ENCODE measurements at regions not wholly inside any gene's neighbourhood (a gene's known extent, or its start where the extent isn't known, plus 50 kb on each side); places are given as distances from the start of the nearest gene placed in this dataset.

DNA sequence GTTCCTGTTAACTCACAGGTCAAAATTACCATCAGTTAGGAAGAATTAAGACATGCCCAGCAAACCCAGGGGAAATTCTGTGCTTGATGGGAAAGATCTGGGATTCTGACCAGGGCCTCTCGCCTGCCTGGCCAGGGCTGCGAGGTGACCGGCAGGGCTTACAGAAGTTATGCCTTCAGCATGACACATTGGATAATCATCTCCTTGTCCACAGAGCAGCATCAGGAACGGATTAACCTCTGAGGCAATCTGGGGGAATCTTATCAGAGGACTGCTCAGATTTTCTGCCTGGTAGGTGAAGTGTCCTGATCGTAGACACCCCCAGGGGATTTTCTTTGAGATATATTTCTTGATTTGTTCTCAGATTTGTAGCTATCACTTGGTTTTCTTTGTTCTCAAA lies 172.5 kb downstream of the HS3ST3A1 start:
- H3K9ac ChIP-seq (ENCODE audit: low read length) = no peak overlapping the region
- no peak overlapping the region for H3K27ac ChIP-seq (ENCODE audit: low read length)
- H3K4me2 ChIP-seq (ENCODE audit: low read length) = no peak overlapping the region

DNA sequence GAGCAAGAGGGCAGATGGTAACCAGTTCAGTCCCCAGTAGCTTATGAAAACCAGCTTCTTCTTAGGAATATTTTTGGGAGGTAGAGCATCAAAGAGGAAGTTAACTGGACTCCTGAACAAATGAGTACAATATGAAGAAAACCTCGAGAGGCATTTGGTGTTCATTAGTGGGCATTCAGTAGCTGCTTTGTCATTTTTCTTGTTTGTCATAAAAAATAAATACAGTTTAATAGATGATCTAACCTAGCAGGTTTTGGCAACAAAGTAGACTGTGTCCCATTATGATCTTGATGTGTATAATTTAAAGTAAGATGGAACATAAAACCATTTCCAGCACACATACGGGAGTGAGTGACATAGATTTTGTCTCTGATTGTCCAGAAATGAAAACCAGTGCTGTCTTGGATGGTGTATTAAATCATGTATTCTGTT lies 173.1 kb downstream of the HS3ST3A1 start:
- no peaks in the 10 kb centered on the region for H3K79me2 ChIP-seq (ENCODE audit: low read length)

More for the DNA sequence above, 172.5 kb downstream of the HS3ST3A1 start:
- H3K79me2 ChIP-seq (ENCODE audit: low read length) = no peaks in the 10 kb centered on the region
- H3K4me3 ChIP-seq (ENCODE audit: low read length) = no peak overlapping the region
- H2AFZ ChIP-seq (ENCODE audit: low read depth, low read length) = no peak overlapping the region
- no peaks in the 10 kb centered on the region for H3K27me3 ChIP-seq (ENCODE audit: low read depth, low read length)
- no peaks in the 10 kb centered on the region for H3K36me3 ChIP-seq (replicated peaks; ENCODE audit: low read depth, low read length)
- H3K9me3 ChIP-seq (ENCODE audit: insufficient read depth, low read length) = no peaks in the 10 kb centered on the region
- TF ChIP-seq, protein P1, sequence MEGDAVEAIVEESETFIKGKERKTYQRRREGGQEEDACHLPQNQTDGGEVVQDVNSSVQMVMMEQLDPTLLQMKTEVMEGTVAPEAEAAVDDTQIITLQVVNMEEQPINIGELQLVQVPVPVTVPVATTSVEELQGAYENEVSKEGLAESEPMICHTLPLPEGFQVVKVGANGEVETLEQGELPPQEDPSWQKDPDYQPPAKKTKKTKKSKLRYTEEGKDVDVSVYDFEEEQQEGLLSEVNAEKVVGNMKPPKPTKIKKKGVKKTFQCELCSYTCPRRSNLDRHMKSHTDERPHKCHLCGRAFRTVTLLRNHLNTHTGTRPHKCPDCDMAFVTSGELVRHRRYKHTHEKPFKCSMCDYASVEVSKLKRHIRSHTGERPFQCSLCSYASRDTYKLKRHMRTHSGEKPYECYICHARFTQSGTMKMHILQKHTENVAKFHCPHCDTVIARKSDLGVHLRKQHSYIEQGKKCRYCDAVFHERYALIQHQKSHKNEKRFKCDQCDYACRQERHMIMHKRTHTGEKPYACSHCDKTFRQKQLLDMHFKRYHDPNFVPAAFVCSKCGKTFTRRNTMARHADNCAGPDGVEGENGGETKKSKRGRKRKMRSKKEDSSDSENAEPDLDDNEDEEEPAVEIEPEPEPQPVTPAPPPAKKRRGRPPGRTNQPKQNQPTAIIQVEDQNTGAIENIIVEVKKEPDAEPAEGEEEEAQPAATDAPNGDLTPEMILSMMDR (IDR thresholded peaks at IDR 0.05; ENCODE audit: low read depth, low read length) = no peak
- TF ChIP-seq EZH2phosphoT487 (IDR thresholded peaks at IDR 0.05; ENCODE audit: low read depth) = no peak
- H3K4me1 ChIP-seq (ENCODE audit: low read length) = no peaks in the 10 kb centered on the region
- H4K20me1 ChIP-seq (ENCODE audit: insufficient read depth, low read length) = no peaks in the 10 kb centered on the region

GRCh38 chr17:13426991-13427390 lies 174.7 kb downstream of the HS3ST3A1 start:
- Histone ChIP-seq H4K20me1 (ENCODE audit: insufficient read depth, low read length) (no peaks in the 10 kb centered on the region), H3K79me2 (ENCODE audit: low read length) (no peaks in the 10 kb centered on the region), H3K4me1 (ENCODE audit: low read length) (no peaks in the 10 kb centered on the region), H3K9ac (ENCODE audit: low read length) (no peak overlapping the region), H2AFZ (ENCODE audit: low read depth, low read length) (no peak overlapping the region), H3K27me3 (ENCODE audit: low read depth, low read length) (no peaks in the 10 kb centered on the region), H3K27ac (ENCODE audit: low read length) (no peak overlapping the region), H3K9me3 (ENCODE audit: insufficient read depth, low read length) (no peaks in the 10 kb centered on the region), H3K36me3 (replicated peaks; ENCODE audit: low read depth, low read length) (no peaks in the 10 kb centered on the region), H3K4me2 (ENCODE audit: low read length) (no peak overlapping the region), H3K4me3 (ENCODE audit: low read length) (no peak overlapping the region)
- no peak for TF ChIP-seq EZH2phosphoT487 (IDR thresholded peaks at IDR 0.05; ENCODE audit: low read depth)
- TF ChIP-seq, protein P1 (IDR thresholded peaks at IDR 0.05; ENCODE audit: low read depth, low read length) = no peak

More for the DNA sequence above, 173.1 kb downstream of the HS3ST3A1 start:
- no peak overlapping the region for H3K4me2 ChIP-seq (ENCODE audit: low read length)
- no peak overlapping the region for H3K27ac ChIP-seq (ENCODE audit: low read length)
- no peaks in the 10 kb centered on the region for H3K4me1 ChIP-seq (ENCODE audit: low read length)
- H4K20me1 ChIP-seq (ENCODE audit: insufficient read depth, low read length) = no peaks in the 10 kb centered on the region
- H3K36me3 ChIP-seq (replicated peaks; ENCODE audit: low read depth, low read length) = no peaks in the 10 kb centered on the region
- TF ChIP-seq, protein P1 (IDR thresholded peaks at IDR 0.05; ENCODE audit: low read depth, low read length) = no peak
- TF ChIP-seq EZH2phosphoT487 (IDR thresholded peaks at IDR 0.05; ENCODE audit: low read depth) = no peak
- no peaks in the 10 kb centered on the region for H3K27me3 ChIP-seq (ENCODE audit: low read depth, low read length)
- no peaks in the 10 kb centered on the region for H3K9me3 ChIP-seq (ENCODE audit: insufficient read depth, low read length)
- H2AFZ ChIP-seq (ENCODE audit: low read depth, low read length) = no peak overlapping the region
- no peak overlapping the region for H3K4me3 ChIP-seq (ENCODE audit: low read length)
- H3K9ac ChIP-seq (ENCODE audit: low read length) = no peak overlapping the region

DNA sequence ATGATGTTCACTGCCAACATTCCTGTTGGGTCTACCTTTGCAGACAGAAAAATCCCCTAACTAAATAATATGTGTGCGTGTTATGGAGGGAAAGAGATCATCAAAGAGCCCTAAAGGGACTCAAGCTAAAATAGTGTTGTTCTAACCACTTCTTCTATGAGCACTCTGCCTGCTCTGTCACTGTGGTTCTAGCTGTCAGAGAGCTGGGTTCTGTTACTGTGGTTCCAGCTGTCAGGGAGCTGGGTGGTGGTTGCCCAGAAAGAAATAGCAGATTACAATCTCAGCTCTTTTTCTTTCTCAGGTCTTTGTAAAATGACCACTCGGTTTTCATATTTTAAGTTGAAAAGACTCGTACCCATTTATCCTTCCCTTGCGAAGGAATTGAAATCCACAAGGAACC lies 176.3 kb downstream of the HS3ST3A1 start:
- Histone ChIP-seq H3K9ac (ENCODE audit: low read length) (no peak overlapping the region), H3K4me3 (ENCODE audit: low read length) (no peak overlapping the region), H3K79me2 (ENCODE audit: low read length) (no peaks in the 10 kb centered on the region), H3K27ac (ENCODE audit: low read length) (no peak overlapping the region), H3K9me3 (ENCODE audit: insufficient read depth, low read length) (no peaks in the 10 kb centered on the region), H3K4me1 (ENCODE audit: low read length) (no peaks in the 10 kb centered on the region), H3K4me2 (ENCODE audit: low read length) (no peak overlapping the region), H3K27me3 (ENCODE audit: low read depth, low read length) (no peaks in the 10 kb centered on the region), H2AFZ (ENCODE audit: low read depth, low read length) (no peak overlapping the region), H4K20me1 (ENCODE audit: insufficient read depth, low read length) (no peaks in the 10 kb centered on the region), H3K36me3 (replicated peaks; ENCODE audit: low read depth, low read length) (no peaks in the 10 kb centered on the region)
- TF ChIP-seq EZH2phosphoT487 (IDR thresholded peaks at IDR 0.05; ENCODE audit: low read depth) = no peak
- TF ChIP-seq, protein P1 (IDR thresholded peaks at IDR 0.05; ENCODE audit: low read depth, low read length) = no peak
